Endothelial cell (in vitro differentiated cells): ENCODE measurements at regions not wholly inside any gene's neighbourhood (a gene's known extent, or its start where the extent isn't known, plus 50 kb on each side); places are given as distances from the start of the nearest gene placed in this dataset.
A peak's percentile ranks its signal among the peaks of the same experiment; 100 is the strongest.

Experiments
- DNase-seq: peaks from one replicate; pipeline ENCODE4 v3.0.0; 2021; ENCODE audit warnings: low spot score
- H3K27ac Mint-ChIP-seq: one replicate; pipeline ENCODE4 v1.8.0; 2021; ENCODE audit warnings: mixed read lengths, inconsistent platforms; ENCODE audit not compliant: unreplicated experiment
- H3K27me3 Mint-ChIP-seq: one replicate; pipeline ENCODE4 v1.8.0; 2021; ENCODE audit warnings: mild to moderate bottlenecking, moderate library complexity, mixed read lengths, inconsistent platforms; ENCODE audit not compliant: unreplicated experiment
- H3K36me3 Mint-ChIP-seq: one replicate; pipeline ENCODE4 v1.8.0; 2021; ENCODE audit warnings: mild to moderate bottlenecking, low read depth, mixed read lengths, inconsistent platforms; ENCODE audit not compliant: unreplicated experiment
- H3K4me1 Mint-ChIP-seq: one replicate; pipeline ENCODE4 v1.8.0; 2021; ENCODE audit warnings: mild to moderate bottlenecking, mixed read lengths, inconsistent platforms; ENCODE audit not compliant: unreplicated experiment
- H3K4me3 Mint-ChIP-seq: one replicate; pipeline ENCODE4 v1.8.0; 2021; ENCODE audit warnings: mild to moderate bottlenecking, mixed read lengths, inconsistent platforms; ENCODE audit not compliant: unreplicated experiment
- H3K9me3 Mint-ChIP-seq: one replicate; pipeline ENCODE4 v1.8.0; 2021; ENCODE audit warnings: mixed read lengths, inconsistent platforms; ENCODE audit not compliant: unreplicated experiment
- CTCF ChIP-seq: fragments of 200-600 bp; sonication (generic); IDR thresholded peaks from one replicate; pipeline ENCODE4 v1.5.0; 2021; ENCODE audit warnings: antibody characterized with exemption; ENCODE audit not compliant: unreplicated experiment

GRCh38 chr2:48007699-48008268 lies 101.5 kb upstream of the FBXO11 start:
- no peak for TF ChIP-seq CTCF
- DNase-seq, result no peak
- H3K27ac Mint-ChIP-seq, result no peak overlapping the region
- H3K36me3 Mint-ChIP-seq, result no peaks in the 10 kb centered on the region
- H3K27me3 Mint-ChIP-seq, result no peaks in the 10 kb centered on the region
- H3K4me1 Mint-ChIP-seq, result no peaks in the 10 kb centered on the region
- no peak overlapping the region for H3K4me3 Mint-ChIP-seq
- no peaks in the 10 kb centered on the region for H3K9me3 Mint-ChIP-seq

- DNase-seq, result no peak
- no peaks in the 10 kb centered on the region for H3K9me3 Mint-ChIP-seq
- no peaks in the 10 kb centered on the region for H3K4me1 Mint-ChIP-seq
- no peaks in the 10 kb centered on the region for H3K36me3 Mint-ChIP-seq
- H3K27ac Mint-ChIP-seq, result no peak overlapping the region
- no peaks in the 10 kb centered on the region for H3K27me3 Mint-ChIP-seq
- no peak for TF ChIP-seq CTCF
- no peak overlapping the region for H3K4me3 Mint-ChIP-seq
These were observed 103.0 kb upstream of the FBXO11 start for GRCh38 chr2:48009256-48009655.

- Mint-ChIP-seq H3K4me3 (no peak overlapping the region), H3K27me3 (no peaks in the 10 kb centered on the region), H3K9me3 (no peaks in the 10 kb centered on the region), H3K27ac (no peak overlapping the region), H3K36me3 (no peaks in the 10 kb centered on the region), H3K4me1 (peaks cover 9% of the 10 kb centered on the region)
- TF ChIP-seq CTCF, result no peak
- DNase-seq, result no peak
These were observed 109.1 kb upstream of the FBXO11 start for GRCh38 chr2:48015421-48015820.

- H3K4me3 Mint-ChIP-seq, result no peak overlapping the region
- no peaks in the 10 kb centered on the region for H3K9me3 Mint-ChIP-seq
- DNase-seq, result no peak
- H3K27me3 Mint-ChIP-seq, result no peaks in the 10 kb centered on the region
- peaks cover 9% of the 10 kb centered on the region for H3K4me1 Mint-ChIP-seq
- TF ChIP-seq CTCF, result peak; percentile 61
- H3K27ac Mint-ChIP-seq, result no peak overlapping the region
- no peaks in the 10 kb centered on the region for H3K36me3 Mint-ChIP-seq
These were observed 110.1 kb upstream of the FBXO11 start for GRCh38 chr2:48016225-48017019.

GRCh38 chr2:48017136-48017535 lies 110.8 kb upstream of the FBXO11 start:
- TF ChIP-seq CTCF, result no peak
- Mint-ChIP-seq H3K4me1 (peaks cover 9% of the 10 kb centered on the region), H3K36me3 (no peaks in the 10 kb centered on the region), H3K27me3 (no peaks in the 10 kb centered on the region), H3K27ac (no peak overlapping the region), H3K4me3 (no peak overlapping the region), H3K9me3 (no peaks in the 10 kb centered on the region)
- DNase-seq, result no peak
